GM19238 (cell line): ENCODE measurements at regions not wholly inside any gene's neighbourhood (a gene's known extent, or its start where the extent isn't known, plus 50 kb on each side); places are given as distances from the start of the nearest gene placed in this dataset.

ENCODE experiments used
- DNase-seq: peaks from one replicate; pipeline ENCODE4 v3.0.0; 2011; ENCODE audit warnings: low spot score; ENCODE audit not compliant: insufficient read length

- DNase-seq: no peak
These were observed 134.1 kb upstream of the C1GALT1 start for GRCh38 chr7:7048213-7048612.

GRCh38 chr7:7051206-7051877 is 131.0 kb upstream of the C1GALT1 start:
- no peak for DNase-seq

GRCh38 chr7:7054252-7054830 is 128.0 kb upstream of the C1GALT1 start:
- DNase-seq: no peak

- no peak for DNase-seq
These were observed 121.3 kb upstream of the C1GALT1 start for GRCh38 chr7:7060828-7061599.

- no peak for DNase-seq
These were observed 104.4 kb upstream of the C1GALT1 start for GRCh38 chr7:7077945-7078344.

- DNase-seq: no peak
These were observed 101.5 kb upstream of the C1GALT1 start for GRCh38 chr7:7080802-7081201.

GRCh38 chr7:7090460-7090859 is 91.9 kb upstream of the C1GALT1 start:
- no peak for DNase-seq

GRCh38 chr7:7098280-7098818 is 84.0 kb upstream of the C1GALT1 start:
- no peak for DNase-seq

GRCh38 chr7:7099584-7100014 is 82.7 kb upstream of the C1GALT1 start:
- DNase-seq: no peak

- no peak for DNase-seq
These were observed 81.9 kb upstream of the C1GALT1 start for GRCh38 chr7:7100432-7100849.

GRCh38 chr7:7102906-7103305 is 79.4 kb upstream of the C1GALT1 start:
- no peak for DNase-seq

GRCh38 chr7:7103343-7104313 is 78.7 kb upstream of the C1GALT1 start:
- peak; percentile 23 for DNase-seq

GRCh38 chr7:7104314-7104698 is 78.0 kb upstream of the C1GALT1 start:
- no peak for DNase-seq

GRCh38 chr7:7104971-7105370 is 77.4 kb upstream of the C1GALT1 start:
- DNase-seq: no peak

GRCh38 chr7:7105800-7106582 is 76.4 kb upstream of the C1GALT1 start:
- no peak for DNase-seq

GRCh38 chr7:7108931-7109330 is 73.4 kb upstream of the C1GALT1 start:
- DNase-seq: no peak

- no peak for DNase-seq
These were observed 72.4 kb upstream of the C1GALT1 start for GRCh38 chr7:7109934-7110333.

- no peak for DNase-seq
These were observed 71.6 kb upstream of the C1GALT1 start for GRCh38 chr7:7110706-7111105.

- no peak for DNase-seq
These were observed 69.5 kb upstream of the C1GALT1 start for GRCh38 chr7:7112868-7113267.

GRCh38 chr7:7114575-7115291 is 67.6 kb upstream of the C1GALT1 start:
- DNase-seq: no peak
